Jurkat, Clone E6-1 (cell line): ENCODE measurements at regions not wholly inside any gene's neighbourhood (a gene's known extent, or its start where the extent isn't known, plus 50 kb on each side); places are given as distances from the start of the nearest gene placed in this dataset.

Experiments
- DNase-seq: peaks from one replicate; pipeline ENCODE4 v3.0.0-alpha.2; 2011; ENCODE audit warnings: low read depth, low spot score
- H3K4me3 ChIP-seq: 2 replicates; pipeline ENCODE4 v1.5.1; 2011; ENCODE audit warnings: mild to moderate bottlenecking, low read length, control low read depth, moderate library complexity

GRCh38 chr16:54649876-54650275 is 280.8 kb upstream of the IRX5 start:
- DNase-seq = no peak
- no peak overlapping the region for H3K4me3 ChIP-seq

GRCh38 chr16:54648575-54648974 is 282.1 kb upstream of the IRX5 start:
- no peak for DNase-seq
- no peak overlapping the region for H3K4me3 ChIP-seq

GRCh38 chr16:54647725-54648221 is 282.9 kb upstream of the IRX5 start:
- no peak overlapping the region for H3K4me3 ChIP-seq
- no peak for DNase-seq

GRCh38 chr16:54647216-54647615 is 283.4 kb upstream of the IRX5 start:
- no peak overlapping the region for H3K4me3 ChIP-seq
- DNase-seq = no peak

GRCh38 chr16:54645345-54645744 is 285.3 kb upstream of the IRX5 start:
- H3K4me3 ChIP-seq = no peak overlapping the region
- no peak for DNase-seq

- no peak for DNase-seq
- no peak overlapping the region for H3K4me3 ChIP-seq
Observed at GRCh38 chr16:54636221-54636793, 294.4 kb upstream of the IRX5 start.

GRCh38 chr16:54633943-54634362 is 296.7 kb upstream of the IRX5 start:
- peak; percentile 16 for DNase-seq
- no peak overlapping the region for H3K4me3 ChIP-seq

- no peak overlapping the region for H3K4me3 ChIP-seq
- DNase-seq = no peak
Observed at GRCh38 chr16:54632322-54633220, 298.1 kb upstream of the IRX5 start.

- DNase-seq = no peak
- H3K4me3 ChIP-seq = no peak overlapping the region
Observed at GRCh38 chr16:54631782-54632181, 298.9 kb upstream of the IRX5 start.

GRCh38 chr16:54630284-54630967 is 300.2 kb upstream of the IRX5 start:
- H3K4me3 ChIP-seq = no peak overlapping the region
- no peak for DNase-seq

GRCh38 chr16:54628796-54629625 is 301.7 kb upstream of the IRX5 start:
- DNase-seq = no peak
- H3K4me3 ChIP-seq = no peak overlapping the region

- no peak overlapping the region for H3K4me3 ChIP-seq
- no peak for DNase-seq
Observed at GRCh38 chr16:54627616-54628015, 303.0 kb upstream of the IRX5 start.

- no peak overlapping the region for H3K4me3 ChIP-seq
- DNase-seq = no peak
Observed at GRCh38 chr16:54623636-54624035, 307.0 kb upstream of the IRX5 start.

- no peak overlapping the region for H3K4me3 ChIP-seq
- no peak for DNase-seq
Observed at GRCh38 chr16:54620197-54620596, 310.5 kb upstream of the IRX5 start.

GRCh38 chr16:54616610-54617009 is 314.1 kb upstream of the IRX5 start:
- no peak for DNase-seq
- no peak overlapping the region for H3K4me3 ChIP-seq

- H3K4me3 ChIP-seq = no peak overlapping the region
- no peak for DNase-seq
Observed at GRCh38 chr16:54605536-54606066, 319.0 kb upstream of the IRX3 start.

GRCh38 chr16:54602666-54603065 is 316.1 kb upstream of the IRX3 start:
- no peak for DNase-seq
- H3K4me3 ChIP-seq = no peak overlapping the region

- DNase-seq = no peak
- no peak overlapping the region for H3K4me3 ChIP-seq
Observed at GRCh38 chr16:54597222-54597621, 310.6 kb upstream of the IRX3 start.

- no peak for DNase-seq
- H3K4me3 ChIP-seq = no peak overlapping the region
Observed at GRCh38 chr16:54595621-54596020, 309.0 kb upstream of the IRX3 start.
